Fibroblast of mammary gland (primary cell): ENCODE measurements at regions not wholly inside any gene's neighbourhood (a gene's known extent, or its start where the extent isn't known, plus 50 kb on each side); places are given as distances from the start of the nearest gene placed in this dataset.

Experiments
- DNase-seq: peaks from one replicate; pipeline ENCODE4 v3.0.0-alpha.2; 2010; ENCODE audit warnings: low read depth
- H3K4me3 ChIP-seq: 2 replicates; pipeline ENCODE4 v1.5.1; 2011; ENCODE audit warnings: low read depth, mild to moderate bottlenecking, low read length, moderate library complexity; ENCODE audit not compliant: control insufficient read depth
- TF ChIP-seq, protein P1 (sequence below): conservative IDR thresholded peaks from 2 replicates; pipeline ENCODE4 v1.5.1; 2011; ENCODE audit warnings: low read depth, low read length, inconsistent platforms; ENCODE audit not compliant: control insufficient read depth, insufficient read depth

GRCh38 chr3:171548917-171549316 lies 88.7 kb upstream of the TNIK start:
- DNase-seq: no peak
- H3K4me3 ChIP-seq: no peak overlapping the region
- TF ChIP-seq, protein P1, sequence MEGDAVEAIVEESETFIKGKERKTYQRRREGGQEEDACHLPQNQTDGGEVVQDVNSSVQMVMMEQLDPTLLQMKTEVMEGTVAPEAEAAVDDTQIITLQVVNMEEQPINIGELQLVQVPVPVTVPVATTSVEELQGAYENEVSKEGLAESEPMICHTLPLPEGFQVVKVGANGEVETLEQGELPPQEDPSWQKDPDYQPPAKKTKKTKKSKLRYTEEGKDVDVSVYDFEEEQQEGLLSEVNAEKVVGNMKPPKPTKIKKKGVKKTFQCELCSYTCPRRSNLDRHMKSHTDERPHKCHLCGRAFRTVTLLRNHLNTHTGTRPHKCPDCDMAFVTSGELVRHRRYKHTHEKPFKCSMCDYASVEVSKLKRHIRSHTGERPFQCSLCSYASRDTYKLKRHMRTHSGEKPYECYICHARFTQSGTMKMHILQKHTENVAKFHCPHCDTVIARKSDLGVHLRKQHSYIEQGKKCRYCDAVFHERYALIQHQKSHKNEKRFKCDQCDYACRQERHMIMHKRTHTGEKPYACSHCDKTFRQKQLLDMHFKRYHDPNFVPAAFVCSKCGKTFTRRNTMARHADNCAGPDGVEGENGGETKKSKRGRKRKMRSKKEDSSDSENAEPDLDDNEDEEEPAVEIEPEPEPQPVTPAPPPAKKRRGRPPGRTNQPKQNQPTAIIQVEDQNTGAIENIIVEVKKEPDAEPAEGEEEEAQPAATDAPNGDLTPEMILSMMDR: no peak

GRCh38 chr3:171543759-171544300 lies 83.6 kb upstream of the TNIK start:
- TF ChIP-seq, protein P1: no peak
- DNase-seq: no peak

GRCh38 chr3:171542976-171543375 lies 82.8 kb upstream of the TNIK start:
- TF ChIP-seq, protein P1: no peak
- DNase-seq: no peak
- H3K4me3 ChIP-seq: no peak overlapping the region

More at GRCh38 chr3:171543759-171544300, 83.6 kb upstream of the TNIK start:
- H3K4me3 ChIP-seq: no peak overlapping the region

GRCh38 chr3:171541647-171542046 lies 81.4 kb upstream of the TNIK start:
- TF ChIP-seq, protein P1: no peak
- no peak overlapping the region for H3K4me3 ChIP-seq
- no peak for DNase-seq

DNA sequence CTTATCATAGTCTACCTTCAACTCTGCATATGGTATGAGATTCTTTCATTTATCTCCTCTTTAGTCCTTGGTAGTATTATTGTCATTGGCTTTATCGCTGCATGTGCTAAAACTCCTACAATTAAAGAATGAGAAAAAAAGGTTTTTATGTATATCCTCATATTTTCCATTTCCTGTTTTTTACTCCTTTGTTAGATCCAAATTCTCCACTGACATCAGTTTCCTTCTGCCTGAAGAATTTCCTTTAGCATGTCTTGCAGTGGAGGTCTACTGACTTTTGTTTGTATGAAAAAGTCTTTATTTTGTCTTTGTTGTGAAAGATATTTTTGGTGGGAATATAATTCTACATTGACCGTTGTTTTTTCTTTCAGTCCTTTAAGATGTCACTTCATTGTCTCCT lies 81.0 kb upstream of the TNIK start:
- no peak overlapping the region for H3K4me3 ChIP-seq
- no peak for DNase-seq
- TF ChIP-seq, protein P1: no peak

DNA sequence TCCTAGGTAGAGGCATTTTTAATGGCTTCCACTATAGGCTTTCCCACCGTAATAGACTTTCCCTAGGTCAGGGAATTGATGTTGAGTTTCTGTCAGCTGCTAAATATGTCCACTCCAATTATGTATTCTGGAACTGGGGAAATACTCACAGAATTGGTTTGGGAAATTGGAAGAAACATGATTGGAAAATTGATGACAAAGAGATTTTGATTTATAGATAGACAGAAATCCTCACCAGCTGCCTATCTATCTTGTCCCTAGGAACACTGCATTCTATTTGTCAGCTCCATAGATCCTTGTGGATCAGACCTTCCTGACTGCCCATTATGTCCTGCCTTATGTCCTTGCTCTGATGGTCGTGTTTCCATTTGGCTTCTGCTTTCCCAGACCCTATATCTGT lies 75.6 kb upstream of the TNIK start:
- DNase-seq: no peak
- TF ChIP-seq, protein P1: no peak
- no peak overlapping the region for H3K4me3 ChIP-seq

DNA sequence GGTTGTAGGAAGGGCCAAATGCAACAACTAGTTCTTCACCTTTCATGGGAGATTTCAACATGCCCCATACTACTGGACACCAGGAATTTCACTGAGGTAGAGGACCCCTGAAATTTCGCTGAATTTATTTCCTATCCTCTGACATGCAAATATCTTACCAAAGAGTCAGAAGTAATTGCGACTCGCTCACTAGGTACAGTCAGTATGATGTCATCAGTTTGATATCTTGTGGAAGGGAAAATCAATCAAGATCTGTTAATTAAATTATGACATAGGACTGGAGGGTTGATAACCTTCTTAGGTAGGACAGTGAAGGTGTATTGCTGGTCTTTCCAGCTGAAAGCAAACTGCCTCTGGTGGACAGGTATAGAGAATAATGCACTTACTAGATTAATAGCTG lies 74.9 kb upstream of the TNIK start:
- no peak overlapping the region for H3K4me3 ChIP-seq
- DNase-seq: no peak
- TF ChIP-seq, protein P1: no peak
